ENCODE measurements at regions not wholly inside any gene's neighbourhood (a gene's known extent, or its start where the extent isn't known, plus 50 kb on each side); places are given as distances from the start of the nearest gene placed in this dataset.

DNA sequence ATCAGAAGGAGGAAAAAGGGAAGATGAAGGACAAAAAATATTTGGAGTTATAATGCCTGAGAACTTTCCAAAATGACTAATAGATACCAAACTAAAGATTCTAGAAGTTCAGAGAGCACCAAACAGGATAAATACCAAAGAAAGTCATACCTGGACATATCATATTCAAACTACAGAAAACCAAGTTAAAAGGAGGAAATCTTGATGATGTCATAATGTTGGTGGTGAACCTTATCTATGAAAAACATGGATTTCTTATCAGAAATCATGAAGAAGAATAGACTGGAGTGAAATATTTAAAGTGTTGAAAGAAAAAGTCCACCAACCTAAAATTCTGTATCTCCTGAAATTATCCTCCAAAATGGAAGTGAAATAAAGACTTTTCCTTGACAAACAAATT, 389.2 kb downstream of the JRKL start:
- Mint-ChIP-seq H3K4me1 (ENCODE audit: unreplicated experiment) (no peaks in the 10 kb centered on the region), H3K27ac (ENCODE audit: unreplicated experiment) (no peak overlapping the region), H3K9me3 (ENCODE audit: unreplicated experiment) (no peaks in the 10 kb centered on the region), H3K27me3 (ENCODE audit: unreplicated experiment) (no peaks in the 10 kb centered on the region), H3K36me3 (ENCODE audit: low read depth, unreplicated experiment) (no peaks in the 10 kb centered on the region), H3K4me3 (ENCODE audit: unreplicated experiment) (no peak overlapping the region)
- no peak for DNase-seq (ENCODE audit: low spot score)
- TF ChIP-seq, protein P1, sequence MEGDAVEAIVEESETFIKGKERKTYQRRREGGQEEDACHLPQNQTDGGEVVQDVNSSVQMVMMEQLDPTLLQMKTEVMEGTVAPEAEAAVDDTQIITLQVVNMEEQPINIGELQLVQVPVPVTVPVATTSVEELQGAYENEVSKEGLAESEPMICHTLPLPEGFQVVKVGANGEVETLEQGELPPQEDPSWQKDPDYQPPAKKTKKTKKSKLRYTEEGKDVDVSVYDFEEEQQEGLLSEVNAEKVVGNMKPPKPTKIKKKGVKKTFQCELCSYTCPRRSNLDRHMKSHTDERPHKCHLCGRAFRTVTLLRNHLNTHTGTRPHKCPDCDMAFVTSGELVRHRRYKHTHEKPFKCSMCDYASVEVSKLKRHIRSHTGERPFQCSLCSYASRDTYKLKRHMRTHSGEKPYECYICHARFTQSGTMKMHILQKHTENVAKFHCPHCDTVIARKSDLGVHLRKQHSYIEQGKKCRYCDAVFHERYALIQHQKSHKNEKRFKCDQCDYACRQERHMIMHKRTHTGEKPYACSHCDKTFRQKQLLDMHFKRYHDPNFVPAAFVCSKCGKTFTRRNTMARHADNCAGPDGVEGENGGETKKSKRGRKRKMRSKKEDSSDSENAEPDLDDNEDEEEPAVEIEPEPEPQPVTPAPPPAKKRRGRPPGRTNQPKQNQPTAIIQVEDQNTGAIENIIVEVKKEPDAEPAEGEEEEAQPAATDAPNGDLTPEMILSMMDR (IDR thresholded peaks at IDR 0.05; ENCODE audit: unreplicated experiment) = no peak

GRCh38 chr11:96781082-96781481, 391.3 kb downstream of the JRKL start:
- Mint-ChIP-seq H3K27me3 (ENCODE audit: unreplicated experiment) (no peaks in the 10 kb centered on the region), H3K27ac (ENCODE audit: unreplicated experiment) (no peak overlapping the region)

DNA sequence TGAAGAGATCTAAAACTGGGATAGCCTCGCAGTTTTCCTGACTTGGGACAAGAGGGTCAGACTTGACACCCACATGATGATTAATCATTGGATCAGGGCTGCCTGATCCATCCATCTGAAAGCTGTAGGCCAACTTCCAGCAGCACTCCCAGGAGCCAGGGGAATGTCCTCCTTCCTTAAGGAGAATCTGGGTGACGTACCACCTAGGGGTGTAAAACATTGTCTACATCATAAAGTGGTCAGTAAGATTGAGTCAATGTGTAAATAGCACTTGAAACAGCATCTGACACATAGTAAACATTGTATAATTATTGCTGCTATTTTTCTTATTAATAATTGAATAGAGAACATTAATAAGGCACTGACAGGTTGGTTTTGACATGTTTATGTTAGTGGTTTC, 392.8 kb downstream of the JRKL start:
- H3K4me3 Mint-ChIP-seq (ENCODE audit: unreplicated experiment) = no peak overlapping the region
- H3K27ac Mint-ChIP-seq (ENCODE audit: unreplicated experiment) = no peak overlapping the region
- DNase-seq (ENCODE audit: low spot score) = no peak
- no peaks in the 10 kb centered on the region for H3K27me3 Mint-ChIP-seq (ENCODE audit: unreplicated experiment)
- no peaks in the 10 kb centered on the region for H3K9me3 Mint-ChIP-seq (ENCODE audit: unreplicated experiment)
- H3K4me1 Mint-ChIP-seq (ENCODE audit: unreplicated experiment) = no peaks in the 10 kb centered on the region
- H3K36me3 Mint-ChIP-seq (ENCODE audit: low read depth, unreplicated experiment) = no peaks in the 10 kb centered on the region
- TF ChIP-seq, protein P1 (IDR thresholded peaks at IDR 0.05; ENCODE audit: unreplicated experiment) = no peak

More at GRCh38 chr11:96781082-96781481, 391.3 kb downstream of the JRKL start:
- H3K36me3 Mint-ChIP-seq (ENCODE audit: low read depth, unreplicated experiment) = no peaks in the 10 kb centered on the region
- H3K4me1 Mint-ChIP-seq (ENCODE audit: unreplicated experiment) = no peaks in the 10 kb centered on the region
- H3K9me3 Mint-ChIP-seq (ENCODE audit: unreplicated experiment) = no peaks in the 10 kb centered on the region
- no peak overlapping the region for H3K4me3 Mint-ChIP-seq (ENCODE audit: unreplicated experiment)
- no peak for DNase-seq (ENCODE audit: low spot score)
- TF ChIP-seq, protein P1 (IDR thresholded peaks at IDR 0.05; ENCODE audit: unreplicated experiment) = no peak

DNA sequence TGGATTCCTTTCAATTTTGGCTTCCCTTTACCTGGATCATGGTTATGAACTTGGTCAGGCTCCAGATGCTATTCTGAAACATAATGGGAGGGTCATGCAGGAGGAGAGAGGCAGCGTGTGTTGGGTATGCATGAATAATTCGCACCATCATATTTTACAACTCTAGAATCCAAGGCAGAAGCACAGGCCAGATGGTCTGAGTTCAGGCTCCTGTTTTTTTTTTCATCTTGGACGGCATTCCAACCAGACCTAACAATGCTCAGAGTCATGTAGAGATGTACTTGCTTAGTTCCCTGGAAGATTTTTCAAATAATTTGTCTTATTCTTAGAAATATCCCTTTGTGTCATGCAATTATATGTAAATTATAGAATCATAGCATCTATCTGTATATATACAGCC, 393.5 kb downstream of the JRKL start:
- Mint-ChIP-seq H3K27ac (ENCODE audit: unreplicated experiment) (no peak overlapping the region), H3K27me3 (ENCODE audit: unreplicated experiment) (no peaks in the 10 kb centered on the region), H3K4me3 (ENCODE audit: unreplicated experiment) (no peak overlapping the region), H3K36me3 (ENCODE audit: low read depth, unreplicated experiment) (no peaks in the 10 kb centered on the region), H3K4me1 (ENCODE audit: unreplicated experiment) (no peaks in the 10 kb centered on the region), H3K9me3 (ENCODE audit: unreplicated experiment) (no peaks in the 10 kb centered on the region)
- TF ChIP-seq, protein P1 (IDR thresholded peaks at IDR 0.05; ENCODE audit: unreplicated experiment) = no peak
- DNase-seq (ENCODE audit: low spot score) = no peak

DNA sequence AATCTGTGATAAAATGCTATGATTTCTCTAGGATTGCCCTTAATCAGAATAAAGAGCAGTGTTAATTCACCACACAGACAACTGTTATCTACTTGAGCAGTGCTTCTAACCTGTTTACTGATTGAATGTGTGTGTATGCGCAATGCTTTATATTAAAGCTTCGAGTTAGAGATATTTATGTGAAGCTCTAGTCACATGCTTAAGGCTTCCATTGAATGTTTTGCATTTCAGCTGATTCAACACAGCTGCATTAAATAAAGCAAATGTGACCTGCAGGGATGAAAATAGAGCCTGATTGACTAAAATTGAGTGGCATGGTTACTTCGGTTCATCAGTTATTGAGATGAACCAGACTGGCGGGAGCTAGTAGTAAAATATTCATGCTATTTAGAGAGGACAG, 395.3 kb downstream of the JRKL start:
- H3K4me3 Mint-ChIP-seq (ENCODE audit: unreplicated experiment) = no peak overlapping the region
- H3K27me3 Mint-ChIP-seq (ENCODE audit: unreplicated experiment) = no peaks in the 10 kb centered on the region
- TF ChIP-seq, protein P1 (IDR thresholded peaks at IDR 0.05; ENCODE audit: unreplicated experiment) = no peak

More for the DNA sequence above, 395.3 kb downstream of the JRKL start:
- no peaks in the 10 kb centered on the region for H3K36me3 Mint-ChIP-seq (ENCODE audit: low read depth, unreplicated experiment)
- no peaks in the 10 kb centered on the region for H3K4me1 Mint-ChIP-seq (ENCODE audit: unreplicated experiment)
- no peak for DNase-seq (ENCODE audit: low spot score)
- no peak overlapping the region for H3K27ac Mint-ChIP-seq (ENCODE audit: unreplicated experiment)
- no peaks in the 10 kb centered on the region for H3K9me3 Mint-ChIP-seq (ENCODE audit: unreplicated experiment)
